AG04450 (cell line): ENCODE measurements at regions not wholly inside any gene's neighbourhood (a gene's known extent, or its start where the extent isn't known, plus 50 kb on each side); places are given as distances from the start of the nearest gene placed in this dataset.

Experiments used
- CTCF ChIA-PET: fragments of 300-600, 350-600 bp; formaldehyde crosslinking; extraction: SDS; loops from one replicate; lab custom pipeline; 2022; ENCODE audit warnings: antibody characterized with exemption, inconsistent platforms; lab: Charles Lee
- POLR2A ChIA-PET: fragments of 350-600 bp; formaldehyde crosslinking; extraction: SDS; loops from one replicate; lab custom pipeline; 2021; ENCODE audit warnings: antibody characterized with exemption, inconsistent platforms; lab: Yijun Ruan, JAX
- DNase-seq: peaks from one replicate; pipeline ENCODE4 v3.0.0-alpha.2; 2011; ENCODE audit warnings: low read depth, low spot score
- H3K27ac ChIP-seq: one replicate; pipeline ENCODE4 v1.5.1; 2012; ENCODE audit warnings: low read depth, low read length, control low read depth
- H3K27me3 ChIP-seq: one replicate; pipeline ENCODE4 v1.6.0; 2012; ENCODE audit warnings: low read length; ENCODE audit not compliant: control insufficient read depth, insufficient read depth
- H3K4me3 ChIP-seq: 2 replicates; pipeline ENCODE4 v1.5.1; 2011; ENCODE audit warnings: mild to moderate bottlenecking, low read depth, low read length, control low read depth
- H3K9me3 ChIP-seq: 2 replicates; pipeline ENCODE4 v1.5.1; 2012; ENCODE audit warnings: low read length; ENCODE audit not compliant: control insufficient read depth, insufficient read depth
- CTCF ChIP-seq: IDR thresholded peaks from 2 replicates; pipeline ENCODE4 v1.5.1; 2011; ENCODE audit warnings: low read depth, low read length, control low read depth, inconsistent platforms

DNA sequence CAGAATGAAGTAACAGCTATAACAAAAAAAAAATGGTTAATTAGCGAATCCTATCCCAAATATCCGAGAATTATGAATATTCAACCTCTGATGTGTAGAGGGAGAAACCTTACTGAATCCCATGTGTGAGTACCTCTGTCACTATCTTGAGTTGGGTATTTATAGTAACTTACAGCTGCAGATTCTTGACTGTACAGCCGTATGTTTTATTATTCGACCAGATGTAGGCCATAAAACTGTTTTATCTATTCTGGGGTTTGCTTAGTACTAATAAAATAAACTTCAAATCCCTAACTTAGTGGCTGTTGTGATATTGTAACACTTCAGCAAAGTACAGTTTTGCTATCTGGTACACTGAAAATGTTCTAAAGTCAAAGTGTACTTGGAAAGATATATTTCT is 120.0 kb downstream of the EFNB2 start:
- no peak for TF ChIP-seq CTCF
- H3K27ac ChIP-seq = no peak overlapping the region
- H3K9me3 ChIP-seq = no peaks in the 10 kb centered on the region
- no peak for DNase-seq
- peaks cover 2% of the 10 kb centered on the region for H3K27me3 ChIP-seq
- CTCF ChIA-PET = no interaction called here
- POLR2A ChIA-PET = no interaction called here
- no peak overlapping the region for H3K4me3 ChIP-seq

DNA sequence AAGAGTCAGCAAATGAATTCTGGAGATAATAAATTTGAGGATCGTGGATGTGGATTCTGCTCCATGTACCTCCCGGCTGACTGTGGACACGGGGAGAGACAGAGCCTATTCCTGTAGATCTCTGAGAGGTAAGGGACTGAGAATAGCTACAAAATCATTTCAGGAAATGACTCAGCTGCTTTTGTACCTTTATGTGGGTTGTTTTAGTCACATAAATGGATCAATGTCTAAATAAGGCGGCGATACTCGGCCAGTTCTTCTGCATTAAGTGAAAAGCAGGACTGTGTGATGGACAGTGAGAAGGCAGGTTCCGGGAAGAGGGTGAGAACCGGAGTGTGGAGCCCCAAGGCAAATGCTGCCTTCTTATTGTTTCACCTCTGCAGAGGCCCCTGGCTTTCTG is 128.1 kb downstream of the EFNB2 start:
- no peaks in the 10 kb centered on the region for H3K27me3 ChIP-seq
- no peaks in the 10 kb centered on the region for H3K9me3 ChIP-seq
- DNase-seq = no peak
- ChIA-PET POLR2A (no interaction called here), CTCF (no interaction called here)
- no peak overlapping the region for H3K27ac ChIP-seq
- TF ChIP-seq CTCF = no peak
- H3K4me3 ChIP-seq = no peak overlapping the region

- Histone ChIP-seq H3K27ac (no peak overlapping the region), H3K4me3 (no peak overlapping the region), H3K27me3 (no peaks in the 10 kb centered on the region), H3K9me3 (no peaks in the 10 kb centered on the region)
- POLR2A ChIA-PET = no interaction called here
- DNase-seq = no peak
- CTCF ChIA-PET = no interaction called here
- TF ChIP-seq CTCF = no peak
Observed at GRCh38 chr13:106405731-106406130, 129.7 kb downstream of the EFNB2 start.

DNA sequence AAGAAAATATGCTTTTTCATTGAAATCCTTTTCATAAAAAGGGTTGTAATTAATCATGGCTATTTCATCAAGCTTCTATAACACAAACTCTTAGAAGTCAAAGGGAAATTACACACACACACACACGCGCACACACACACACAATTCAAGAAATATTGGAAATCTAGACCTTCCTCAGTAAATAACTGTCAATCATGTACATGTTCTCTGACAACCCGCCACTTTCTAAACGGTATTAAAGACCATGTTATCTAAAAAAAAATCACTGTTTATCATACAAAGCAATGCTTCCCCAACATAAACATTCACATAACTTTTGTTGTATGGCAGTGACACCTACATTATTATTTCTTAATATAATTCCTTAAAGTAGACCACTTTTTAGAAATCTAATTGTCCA is 132.2 kb downstream of the EFNB2 start:
- POLR2A ChIA-PET = no interaction called here
- Histone ChIP-seq H3K9me3 (no peaks in the 10 kb centered on the region), H3K27me3 (no peaks in the 10 kb centered on the region), H3K27ac (no peak overlapping the region), H3K4me3 (no peak overlapping the region)
- no peak for TF ChIP-seq CTCF
- DNase-seq = no peak
- CTCF ChIA-PET = no interaction called here

- POLR2A ChIA-PET = no interaction called here
Observed at GRCh38 chr13:106402866-106403265, 132.6 kb downstream of the EFNB2 start.

More at GRCh38 chr13:106402866-106403265, 132.6 kb downstream of the EFNB2 start:
- Histone ChIP-seq H3K9me3 (no peaks in the 10 kb centered on the region), H3K27ac (no peak overlapping the region), H3K4me3 (no peak overlapping the region), H3K27me3 (no peaks in the 10 kb centered on the region)
- CTCF ChIA-PET = no interaction called here
- DNase-seq = no peak
- no peak for TF ChIP-seq CTCF
